ENCODE measurements at regions not wholly inside any gene's neighbourhood (a gene's known extent, or its start where the extent isn't known, plus 50 kb on each side); places are given as distances from the start of the nearest gene placed in this dataset.

- no peak for DNase-seq (ENCODE audit: low read depth)
These were observed 61.6 kb upstream of the KLHL29 start for GRCh38 chr2:23323198-23323916.

GRCh38 chr2:23323917-23324680 lies 60.9 kb upstream of the KLHL29 start:
- no peak for DNase-seq (ENCODE audit: low read depth)

GRCh38 chr2:23326330-23326729 lies 58.6 kb upstream of the KLHL29 start:
- DNase-seq (ENCODE audit: low read depth): no peak

GRCh38 chr2:23327416-23327815 lies 57.6 kb upstream of the KLHL29 start:
- DNase-seq (ENCODE audit: low read depth): no peak

DNA sequence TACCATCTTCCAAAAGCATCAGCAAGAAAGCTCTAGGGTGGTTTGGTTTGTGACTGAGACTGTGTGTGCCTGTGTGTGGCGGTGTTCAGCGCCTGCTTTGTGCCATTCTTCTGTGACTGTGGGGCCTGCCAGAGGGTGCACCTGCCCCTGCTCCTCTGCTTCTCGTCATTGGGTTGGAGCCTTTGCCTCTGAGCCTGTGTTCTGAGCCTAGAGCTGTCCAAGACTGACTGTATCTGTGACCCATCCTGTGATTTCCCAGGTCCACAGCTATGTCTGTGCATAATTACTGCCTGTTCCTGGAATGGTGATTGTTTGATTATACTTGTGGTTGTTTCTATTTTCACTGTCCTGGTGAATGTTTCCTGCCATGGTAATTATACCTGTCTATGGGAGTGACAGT lies 57.1 kb upstream of the KLHL29 start:
- no peak for DNase-seq (ENCODE audit: low read depth)

- DNase-seq (ENCODE audit: low read depth): no peak
These were observed 54.8 kb upstream of the KLHL29 start for GRCh38 chr2:23330214-23330613.
